Fibroblast of lung (primary cell): ENCODE measurements at regions not wholly inside any gene's neighbourhood (a gene's known extent, or its start where the extent isn't known, plus 50 kb on each side); places are given as distances from the start of the nearest gene placed in this dataset.
A peak's percentile ranks its signal among the peaks of the same experiment; 100 is the strongest.

Source experiments
- DNase-seq, 2 donors: peaks; one replicate each; pipeline versions ENCODE4 v3.0.0 to v3.0.0-alpha.2; 2010; ENCODE audit warnings: low read depth in 2 of 2
- H2AFZ ChIP-seq: 2 replicates; pipeline ENCODE4 v1.5.1; 2012; ENCODE audit warnings: low read length, control low read depth, inconsistent platforms
- H3K27ac ChIP-seq: 2 replicates; pipeline ENCODE4 v1.5.1; 2011; ENCODE audit warnings: low read length, control low read depth; ENCODE audit not compliant: insufficient read depth
- H3K27me3 ChIP-seq: 2 replicates; pipeline ENCODE4 v1.5.1; 2011; ENCODE audit warnings: mild to moderate bottlenecking, low read length; ENCODE audit not compliant: control insufficient read depth, insufficient read depth
- H3K36me3 ChIP-seq: 2 replicates; pipeline ENCODE4 v1.5.1; 2011; ENCODE audit warnings: low read length; ENCODE audit not compliant: control insufficient read depth, insufficient read depth
- H3K4me1 ChIP-seq: 2 replicates; pipeline ENCODE4 v1.5.1; 2011; ENCODE audit warnings: low read length; ENCODE audit not compliant: control insufficient read depth, insufficient read depth; ENCODE audit errors: extremely low read depth
- H3K4me2 ChIP-seq: 2 replicates; pipeline ENCODE4 v1.5.1; 2011; ENCODE audit warnings: low read length, control low read depth; ENCODE audit not compliant: insufficient read depth; ENCODE audit errors: extremely low read depth
- H3K4me3 ChIP-seq, 4 experiments: fragments of 200-600 bp in 1 of 4; sonication (generic) in 1 of 4; replicated peaks in 1 of 4; 2 replicates each; pipeline ENCODE4 v1.5.1; 2011 to 2016; ENCODE audit warnings: low read length in 4 of 4, low read depth in 3 of 4, mild to moderate bottlenecking in 3 of 4, control low read depth in 2 of 4, inconsistent platforms in 1 of 4, mixed read lengths in 1 of 4; ENCODE audit not compliant: insufficient read depth in 1 of 4; ENCODE audit errors: control extremely low read depth in 1 of 4
- H3K79me2 ChIP-seq: 2 replicates; pipeline ENCODE4 v1.5.1; 2012; ENCODE audit warnings: mild to moderate bottlenecking, low read length, inconsistent platforms; ENCODE audit not compliant: control insufficient read depth, insufficient read depth
- H3K9ac ChIP-seq: 2 replicates; pipeline ENCODE4 v1.5.1; 2011; ENCODE audit warnings: mild to moderate bottlenecking, low read length, control low read depth; ENCODE audit not compliant: insufficient read depth
- H3K9me3 ChIP-seq: 2 replicates; pipeline ENCODE4 v1.5.1; 2012; ENCODE audit warnings: low read depth, low read length; ENCODE audit not compliant: control insufficient read depth, insufficient read depth
- H4K20me1 ChIP-seq: 2 replicates; pipeline ENCODE4 v1.5.1; 2011; ENCODE audit warnings: low read length; ENCODE audit not compliant: control insufficient read depth, insufficient read depth; ENCODE audit errors: extremely low read depth
- CTCF ChIP-seq, 2 donors: IDR thresholded peaks in 1 of 2; conservative IDR thresholded peaks in 1 of 2; 1 replicate in 1 of 2; 2 replicates in 1 of 2; pipeline ENCODE4 v1.5.1; 2011 to 2012; ENCODE audit warnings: low read length in 2 of 2, control low read depth in 1 of 2, inconsistent platforms in 1 of 2, low read depth in 1 of 2, mild to moderate bottlenecking in 1 of 2
- EZH2 ChIP-seq: IDR thresholded peaks from 2 replicates; pipeline ENCODE4 v1.5.1; 2012; ENCODE audit warnings: low read length, control low read depth, mild to moderate bottlenecking; ENCODE audit errors: missing control alignments

- no peak overlapping the region for H2AFZ ChIP-seq
- no peaks in the 10 kb centered on the region for H4K20me1 ChIP-seq
- H3K4me2 ChIP-seq, result peak overlapping the region; percentile 3
- no peak overlapping the region for H3K27ac ChIP-seq
- peaks cover 15% of the 10 kb centered on the region for H3K79me2 ChIP-seq
- H3K27me3 ChIP-seq, result no peaks in the 10 kb centered on the region
- TF ChIP-seq CTCF (conservative IDR thresholded peaks at IDR 0.05 in 1 of 2, IDR thresholded peaks at IDR 0.05 in 1 of 2; ENCODE audit: low read depth in 1 of 2, low read length in 2 of 2), result no peak
- TF ChIP-seq EZH2, result no peak
- no peak overlapping the region for H3K9ac ChIP-seq
- no peaks in the 10 kb centered on the region for H3K4me1 ChIP-seq
- no peaks in the 10 kb centered on the region for H3K9me3 ChIP-seq
- no peaks in the 10 kb centered on the region for H3K36me3 ChIP-seq
- no peak for DNase-seq
- H3K4me3 ChIP-seq, result no peak overlapping the region
Measured at GRCh38 chr9:21564175-21564574, 82.1 kb upstream of the IFNE start.

GRCh38 chr9:21565155-21565554 is 83.0 kb upstream of the IFNE start:
- no peaks in the 10 kb centered on the region for H3K36me3 ChIP-seq
- no peak overlapping the region for H3K4me2 ChIP-seq
- TF ChIP-seq EZH2 (no peak), CTCF (conservative IDR thresholded peaks at IDR 0.05 in 1 of 2, IDR thresholded peaks at IDR 0.05 in 1 of 2; ENCODE audit: low read depth in 1 of 2, low read length in 2 of 2) (no peak)
- DNase-seq, result peak in 1 of 2 donors; percentile 87
- no peak overlapping the region for H3K4me3 ChIP-seq
- H2AFZ ChIP-seq, result no peak overlapping the region
- no peaks in the 10 kb centered on the region for H4K20me1 ChIP-seq
- H3K9me3 ChIP-seq, result no peaks in the 10 kb centered on the region
- no peak overlapping the region for H3K9ac ChIP-seq
- no peaks in the 10 kb centered on the region for H3K4me1 ChIP-seq
- H3K27ac ChIP-seq, result no peak overlapping the region
- H3K79me2 ChIP-seq, result peaks cover 6% of the 10 kb centered on the region
- no peaks in the 10 kb centered on the region for H3K27me3 ChIP-seq

- H3K4me1 ChIP-seq, result peaks cover 3% of the 10 kb centered on the region
- H3K27me3 ChIP-seq, result no peaks in the 10 kb centered on the region
- TF ChIP-seq CTCF (conservative IDR thresholded peaks at IDR 0.05 in 1 of 2, IDR thresholded peaks at IDR 0.05 in 1 of 2; ENCODE audit: low read depth in 1 of 2, low read length in 2 of 2), result no peak
- no peak for TF ChIP-seq EZH2
- no peak for DNase-seq
- H3K4me3 ChIP-seq, result no peak overlapping the region
- no peak overlapping the region for H3K9ac ChIP-seq
- H3K79me2 ChIP-seq, result no peaks in the 10 kb centered on the region
- no peaks in the 10 kb centered on the region for H4K20me1 ChIP-seq
- H3K27ac ChIP-seq, result no peak overlapping the region
- no peaks in the 10 kb centered on the region for H3K36me3 ChIP-seq
- H2AFZ ChIP-seq, result no peak overlapping the region
- no peak overlapping the region for H3K4me2 ChIP-seq
- H3K9me3 ChIP-seq, result no peaks in the 10 kb centered on the region
Measured at GRCh38 chr9:21567926-21568325, 85.8 kb upstream of the IFNE start.
